ENCODE measurements at regions not wholly inside any gene's neighbourhood (a gene's known extent, or its start where the extent isn't known, plus 50 kb on each side); places are given as distances from the start of the nearest gene placed in this dataset.

DNA sequence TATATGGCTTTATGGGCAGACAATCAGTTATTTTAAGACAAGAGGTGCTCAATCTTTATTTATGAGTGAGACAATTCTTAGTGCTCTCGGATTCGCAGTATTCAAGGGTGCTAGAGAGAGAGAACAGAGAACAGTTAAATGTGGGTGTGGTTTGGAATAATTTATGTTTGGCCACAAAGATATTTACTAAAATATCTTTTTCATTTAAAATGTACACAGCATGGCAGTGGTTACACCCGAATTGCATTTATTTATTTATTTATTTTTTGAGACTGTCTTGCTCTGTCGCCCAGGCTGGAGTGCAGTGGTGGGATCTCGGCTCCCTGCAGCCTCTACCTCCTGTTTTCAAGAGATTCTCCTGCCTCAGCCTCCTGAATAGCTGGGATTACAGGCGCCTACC lies 109.2 kb downstream of the CDCA7 start:
- no peak for DNase-seq (ENCODE audit: low read depth)
- TF ChIP-seq, protein P1, sequence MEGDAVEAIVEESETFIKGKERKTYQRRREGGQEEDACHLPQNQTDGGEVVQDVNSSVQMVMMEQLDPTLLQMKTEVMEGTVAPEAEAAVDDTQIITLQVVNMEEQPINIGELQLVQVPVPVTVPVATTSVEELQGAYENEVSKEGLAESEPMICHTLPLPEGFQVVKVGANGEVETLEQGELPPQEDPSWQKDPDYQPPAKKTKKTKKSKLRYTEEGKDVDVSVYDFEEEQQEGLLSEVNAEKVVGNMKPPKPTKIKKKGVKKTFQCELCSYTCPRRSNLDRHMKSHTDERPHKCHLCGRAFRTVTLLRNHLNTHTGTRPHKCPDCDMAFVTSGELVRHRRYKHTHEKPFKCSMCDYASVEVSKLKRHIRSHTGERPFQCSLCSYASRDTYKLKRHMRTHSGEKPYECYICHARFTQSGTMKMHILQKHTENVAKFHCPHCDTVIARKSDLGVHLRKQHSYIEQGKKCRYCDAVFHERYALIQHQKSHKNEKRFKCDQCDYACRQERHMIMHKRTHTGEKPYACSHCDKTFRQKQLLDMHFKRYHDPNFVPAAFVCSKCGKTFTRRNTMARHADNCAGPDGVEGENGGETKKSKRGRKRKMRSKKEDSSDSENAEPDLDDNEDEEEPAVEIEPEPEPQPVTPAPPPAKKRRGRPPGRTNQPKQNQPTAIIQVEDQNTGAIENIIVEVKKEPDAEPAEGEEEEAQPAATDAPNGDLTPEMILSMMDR (IDR thresholded peaks at IDR 0.05; ENCODE audit: insufficient read depth, low read depth, low read length, missing control alignments): no peak
- H3K4me3 ChIP-seq (ENCODE audit: low read length): no peak overlapping the region

- TF ChIP-seq, protein P1 (IDR thresholded peaks at IDR 0.05; ENCODE audit: insufficient read depth, low read depth, low read length, missing control alignments): no peak
- H3K4me3 ChIP-seq (ENCODE audit: low read length): no peak overlapping the region
- DNase-seq (ENCODE audit: low read depth): no peak
These were observed 113.1 kb downstream of the CDCA7 start for GRCh38 chr2:173467751-173468150.

GRCh38 chr2:173468266-173468793 lies 113.7 kb downstream of the CDCA7 start:
- TF ChIP-seq, protein P1 (IDR thresholded peaks at IDR 0.05; ENCODE audit: insufficient read depth, low read depth, low read length, missing control alignments): no peak
- no peak overlapping the region for H3K4me3 ChIP-seq (ENCODE audit: low read length)
- DNase-seq (ENCODE audit: low read depth): no peak

GRCh38 chr2:173472112-173472511 lies 117.4 kb downstream of the CDCA7 start:
- no peak for DNase-seq (ENCODE audit: low read depth)
- TF ChIP-seq, protein P1 (IDR thresholded peaks at IDR 0.05; ENCODE audit: insufficient read depth, low read depth, low read length, missing control alignments): no peak
- H3K4me3 ChIP-seq (ENCODE audit: low read length): no peak overlapping the region

DNA sequence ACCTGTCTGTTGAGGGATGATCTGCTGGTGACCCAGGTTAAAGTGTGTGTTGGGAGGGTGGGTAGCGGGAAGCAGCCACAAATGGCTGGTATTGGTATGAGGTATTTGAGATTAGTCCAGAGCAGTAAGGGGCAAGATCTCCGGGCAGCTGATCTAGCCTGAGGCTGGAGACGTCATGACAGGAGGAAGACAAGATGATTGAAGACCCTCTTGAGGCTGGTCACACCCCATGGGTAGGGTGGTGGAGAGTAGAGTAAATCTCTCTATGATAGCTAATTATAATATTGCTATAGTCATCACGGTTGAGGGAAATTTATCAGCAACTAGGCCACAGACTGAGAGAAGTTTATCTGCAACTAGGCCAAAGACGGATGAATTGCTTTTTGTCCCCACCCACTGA lies 128.5 kb downstream of the CDCA7 start:
- H3K4me3 ChIP-seq (ENCODE audit: low read length): no peak overlapping the region
- TF ChIP-seq, protein P1 (IDR thresholded peaks at IDR 0.05; ENCODE audit: insufficient read depth, low read depth, low read length, missing control alignments): no peak
- no peak for DNase-seq (ENCODE audit: low read depth)

DNA sequence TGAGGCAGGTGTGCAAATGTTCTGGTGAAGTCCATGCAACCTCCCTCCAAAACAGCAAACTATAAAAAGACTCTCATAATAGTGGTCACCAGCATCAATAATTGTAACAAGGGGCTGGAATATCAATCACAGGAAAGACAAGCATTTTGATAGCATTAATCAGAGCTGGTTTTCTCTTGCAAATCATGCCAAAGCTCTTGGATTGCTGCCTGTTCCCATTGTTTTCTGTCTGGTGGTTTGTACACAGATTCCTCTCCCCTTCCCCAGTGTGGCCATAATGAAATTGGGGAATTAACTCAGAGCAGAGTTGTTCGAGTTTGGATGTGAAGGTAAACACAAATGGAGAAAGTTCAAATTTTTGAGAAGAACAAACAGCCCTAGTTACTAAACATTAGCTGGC lies 134.2 kb downstream of the CDCA7 start:
- H3K4me3 ChIP-seq (ENCODE audit: low read length): no peak overlapping the region
- TF ChIP-seq, protein P1 (IDR thresholded peaks at IDR 0.05; ENCODE audit: insufficient read depth, low read depth, low read length, missing control alignments): no peak
- DNase-seq (ENCODE audit: low read depth): no peak

DNA sequence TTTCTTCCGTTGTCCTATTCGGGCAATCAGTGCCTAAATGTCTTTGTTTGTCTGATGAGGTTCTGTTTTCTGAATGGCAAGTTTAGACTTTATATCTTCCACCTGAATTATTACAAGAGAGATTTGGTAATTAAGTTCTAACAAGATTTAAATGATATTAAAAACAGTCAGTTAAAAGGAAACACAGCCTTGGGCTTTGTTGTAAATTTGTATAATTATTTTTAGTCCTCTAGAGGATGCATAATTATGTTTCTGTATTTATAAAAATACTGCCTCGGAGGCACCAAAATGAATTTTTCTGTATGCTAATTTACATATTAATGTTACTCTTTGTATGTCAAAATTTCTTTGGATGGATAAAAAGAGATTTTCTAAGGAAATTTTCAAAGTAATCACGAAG lies 136.7 kb downstream of the CDCA7 start:
- H3K4me3 ChIP-seq (ENCODE audit: low read length): no peak overlapping the region
- no peak for DNase-seq (ENCODE audit: low read depth)
- TF ChIP-seq, protein P1 (IDR thresholded peaks at IDR 0.05; ENCODE audit: insufficient read depth, low read depth, low read length, missing control alignments): no peak

Measured in epithelial cell of esophagus (primary cell).